A673 (cell line): ENCODE measurements at regions not wholly inside any gene's neighbourhood (a gene's known extent, or its start where the extent isn't known, plus 50 kb on each side); places are given as distances from the start of the nearest gene placed in this dataset.

Source experiments
- EZH2 ChIP-seq: fragments of 200-600 bp; sonication (generic); IDR thresholded peaks from 2 replicates; pipeline ENCODE4 v1.6.1; 2017; ENCODE audit warnings: borderline replicate concordance, low read depth, mild to moderate bottlenecking, mixed read lengths, antibody characterized with exemption, low read length; ENCODE audit not compliant: poor library complexity, severe bottlenecking
- TF ChIP-seq, protein P1 (sequence below): fragments of 300-800, 200-600 bp; sonication (generic); conservative IDR thresholded peaks from 2 replicates; pipeline ENCODE4 v1.5.1; 2017; ENCODE audit warnings: low read depth, mild to moderate bottlenecking, antibody characterized with exemption, low read length, moderate library complexity, mixed read lengths

DNA sequence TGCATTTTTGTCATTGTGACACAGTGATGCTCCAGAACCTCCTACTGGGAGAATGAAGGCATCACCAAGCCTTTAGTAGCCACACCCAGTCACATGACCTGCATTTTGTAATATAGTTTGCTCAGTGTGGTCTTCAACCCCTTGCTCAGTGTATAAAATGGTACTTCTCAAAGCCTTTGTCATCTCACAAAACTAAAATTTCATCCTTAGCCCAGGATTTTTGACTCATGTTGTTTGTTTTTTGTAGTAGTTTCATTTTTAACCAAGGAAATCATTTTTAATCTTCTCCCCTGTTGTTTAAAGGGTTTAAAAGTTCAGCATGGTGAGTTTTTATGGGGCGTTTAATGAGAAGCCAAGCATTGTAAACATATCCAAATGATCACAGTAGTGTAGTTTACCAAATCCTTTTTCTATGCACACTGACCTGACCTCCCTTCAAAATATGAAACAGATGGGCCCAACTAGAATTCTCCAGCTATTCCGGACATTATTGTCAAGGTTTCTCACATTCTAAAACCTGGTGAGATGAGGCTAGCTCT is 123.5 kb upstream of the IL12A start:
- TF ChIP-seq, protein P1, sequence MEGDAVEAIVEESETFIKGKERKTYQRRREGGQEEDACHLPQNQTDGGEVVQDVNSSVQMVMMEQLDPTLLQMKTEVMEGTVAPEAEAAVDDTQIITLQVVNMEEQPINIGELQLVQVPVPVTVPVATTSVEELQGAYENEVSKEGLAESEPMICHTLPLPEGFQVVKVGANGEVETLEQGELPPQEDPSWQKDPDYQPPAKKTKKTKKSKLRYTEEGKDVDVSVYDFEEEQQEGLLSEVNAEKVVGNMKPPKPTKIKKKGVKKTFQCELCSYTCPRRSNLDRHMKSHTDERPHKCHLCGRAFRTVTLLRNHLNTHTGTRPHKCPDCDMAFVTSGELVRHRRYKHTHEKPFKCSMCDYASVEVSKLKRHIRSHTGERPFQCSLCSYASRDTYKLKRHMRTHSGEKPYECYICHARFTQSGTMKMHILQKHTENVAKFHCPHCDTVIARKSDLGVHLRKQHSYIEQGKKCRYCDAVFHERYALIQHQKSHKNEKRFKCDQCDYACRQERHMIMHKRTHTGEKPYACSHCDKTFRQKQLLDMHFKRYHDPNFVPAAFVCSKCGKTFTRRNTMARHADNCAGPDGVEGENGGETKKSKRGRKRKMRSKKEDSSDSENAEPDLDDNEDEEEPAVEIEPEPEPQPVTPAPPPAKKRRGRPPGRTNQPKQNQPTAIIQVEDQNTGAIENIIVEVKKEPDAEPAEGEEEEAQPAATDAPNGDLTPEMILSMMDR: no peak
- TF ChIP-seq EZH2: no peak
